ENCODE measurements at regions not wholly inside any gene's neighbourhood (a gene's known extent, or its start where the extent isn't known, plus 50 kb on each side); places are given as distances from the start of the nearest gene placed in this dataset.

- peaks cover 0 to 31% of the 10 kb centered on the region in 2 experiments; a peak in 2 of 5 replicates for H3K27me3 ChIP-seq (ENCODE audit: control insufficient read depth in 2 of 2, insufficient read depth in 2 of 2, low read length in 2 of 2)
- in situ Hi-C loops (cut with MboI) (no loop called here), intact Hi-C loops (cut with micrococcal nuclease) (no loop called here)
- no peak overlapping the region for H3K9ac ChIP-seq (ENCODE audit: insufficient read depth in 1 of 2, low read depth in 2 of 2, low read length in 2 of 2)
- ATAC-seq: no peak
- no peaks in the 10 kb centered on the region for H3K79me2 ChIP-seq (ENCODE audit: control insufficient read depth, insufficient read depth, low read length)
- H3K27ac ChIP-seq (ENCODE audit: extremely low read depth, low read depth, low read length): no peak overlapping the region
- FAIRE-seq: no peak
- 2% methylated on average over 4 of the region's 4 CpGs for WGBS (ENCODE audit: insufficient coverage, low coverage, missing lambda C conversion rate)
- TF ChIP-seq RBM25 (IDR thresholded peaks at IDR 0.05; ENCODE audit: low read depth, low read length, severe bottlenecking) (peak; percentile 31), TEAD1 (CRISPR knock-in tag; IDR thresholded peaks at IDR 0.05) (no peak)
- no TSS peak for BruUV-seq (replicated peaks)
- no peak overlapping the region for H2AFZ ChIP-seq (ENCODE audit: low read depth, low read length)
- H3K4me1 ChIP-seq (replicated peaks in 1 of 2; ENCODE audit: control insufficient read depth in 2 of 2, insufficient read depth in 2 of 2, low read length in 2 of 2): no peaks in the 10 kb centered on the region
- 0 out of 2 replicates have a peak, but pooled peaks cover 4% of the 10 kb centered on the region for H4K20me1 ChIP-seq (replicated peaks; ENCODE audit: control insufficient read depth, insufficient read depth, low read length)
- H3K9me1 ChIP-seq (ENCODE audit: control insufficient read depth, insufficient read depth, low read length): no peaks in the 10 kb centered on the region
- DNase-seq (ENCODE audit: extremely low read depth in 1 of 4, low spot score in 3 of 4): no peak
- CTCF ChIA-PET (ENCODE audit: low intra/inter-chr PET ratio): no interaction called here
- POLR2A ChIA-PET: interaction anchor here (1.4 kb wide), 1 partner anchor 13 kb away, joined by 4 read pairs; no protein-coding TSS in a partner anchor
- no peaks in the 10 kb centered on the region for H3K9me3 ChIP-seq (replicated peaks; ENCODE audit: control insufficient read depth, insufficient read depth, low read depth, low read length)
- H3K36me3 ChIP-seq (ENCODE audit: control insufficient read depth, insufficient read depth, low read length): no peaks in the 10 kb centered on the region
- H3K4me3 ChIP-seq: no peak overlapping the region
- H3K4me2 ChIP-seq (ENCODE audit: insufficient read depth, low read length): no peak overlapping the region
Observed at GRCh38 chr11:134543645-134544044, 131.6 kb upstream of the B3GAT1 start.

GRCh38 chr11:134543241-134543640 is 131.2 kb upstream of the B3GAT1 start:
- Histone ChIP-seq H4K20me1 (replicated peaks; ENCODE audit: control insufficient read depth, insufficient read depth, low read length) (0 out of 2 replicates have a peak, but pooled peaks cover 4% of the 10 kb centered on the region), H3K36me3 (ENCODE audit: control insufficient read depth, insufficient read depth, low read length) (no peaks in the 10 kb centered on the region), H3K79me2 (ENCODE audit: control insufficient read depth, insufficient read depth, low read length) (no peaks in the 10 kb centered on the region), H3K27me3 (ENCODE audit: control insufficient read depth in 2 of 2, insufficient read depth in 2 of 2, low read length in 2 of 2) (peaks cover under 1 to 35% of the 10 kb centered on the region in 2 experiments; a peak in 3 of 5 replicates), H3K27ac (ENCODE audit: extremely low read depth, low read depth, low read length) (no peak overlapping the region), H3K4me2 (ENCODE audit: insufficient read depth, low read length) (no peak overlapping the region), H3K4me1 (replicated peaks in 1 of 2; ENCODE audit: control insufficient read depth in 2 of 2, insufficient read depth in 2 of 2, low read length in 2 of 2) (no peaks in the 10 kb centered on the region), H3K9me3 (replicated peaks; ENCODE audit: control insufficient read depth, insufficient read depth, low read depth, low read length) (no peaks in the 10 kb centered on the region), H2AFZ (ENCODE audit: low read depth, low read length) (no peak overlapping the region), H3K9me1 (ENCODE audit: control insufficient read depth, insufficient read depth, low read length) (no peaks in the 10 kb centered on the region), H3K9ac (ENCODE audit: insufficient read depth in 1 of 2, low read depth in 2 of 2, low read length in 2 of 2) (no peak overlapping the region), H3K4me3 (no peak overlapping the region)
- in situ Hi-C loops (cut with MboI): no loop called here
- BruUV-seq (replicated peaks): no TSS peak
- ChIA-PET CTCF (ENCODE audit: low intra/inter-chr PET ratio) (no interaction called here), POLR2A (interaction anchor here (1.4 kb wide), 1 partner anchor 12 kb away, joined by 4 read pairs; no protein-coding TSS in a partner anchor)
- no peak for ATAC-seq
- FAIRE-seq: no peak
- no peak for DNase-seq (ENCODE audit: extremely low read depth in 1 of 4, low spot score in 3 of 4)
- intact Hi-C loops (cut with micrococcal nuclease): no loop called here
- 3% methylated on average over 4 of the region's 4 CpGs for WGBS (ENCODE audit: insufficient coverage, low coverage, missing lambda C conversion rate)
- TF ChIP-seq ZNF197 (CRISPR knock-in tag; IDR thresholded peaks at IDR 0.05; ENCODE audit: low read depth) (no peak), TEAD1 (CRISPR knock-in tag; IDR thresholded peaks at IDR 0.05) (no peak), PHF20 (IDR thresholded peaks at IDR 0.05; ENCODE audit: partially characterized antibody) (no peak), MED1 (CRISPR knock-in tag; IDR thresholded peaks at IDR 0.05; ENCODE audit: borderline replicate concordance) (no peak), ZNF518B (CRISPR knock-in tag; IDR thresholded peaks at IDR 0.05) (no peak), RUNX1 (IDR thresholded peaks at IDR 0.05; ENCODE audit: low read depth) (no peak), HNRNPL (IDR thresholded peaks at IDR 0.05; ENCODE audit: low read depth, low read length) (no peak)
- TF ChIP-seq, protein P1, sequence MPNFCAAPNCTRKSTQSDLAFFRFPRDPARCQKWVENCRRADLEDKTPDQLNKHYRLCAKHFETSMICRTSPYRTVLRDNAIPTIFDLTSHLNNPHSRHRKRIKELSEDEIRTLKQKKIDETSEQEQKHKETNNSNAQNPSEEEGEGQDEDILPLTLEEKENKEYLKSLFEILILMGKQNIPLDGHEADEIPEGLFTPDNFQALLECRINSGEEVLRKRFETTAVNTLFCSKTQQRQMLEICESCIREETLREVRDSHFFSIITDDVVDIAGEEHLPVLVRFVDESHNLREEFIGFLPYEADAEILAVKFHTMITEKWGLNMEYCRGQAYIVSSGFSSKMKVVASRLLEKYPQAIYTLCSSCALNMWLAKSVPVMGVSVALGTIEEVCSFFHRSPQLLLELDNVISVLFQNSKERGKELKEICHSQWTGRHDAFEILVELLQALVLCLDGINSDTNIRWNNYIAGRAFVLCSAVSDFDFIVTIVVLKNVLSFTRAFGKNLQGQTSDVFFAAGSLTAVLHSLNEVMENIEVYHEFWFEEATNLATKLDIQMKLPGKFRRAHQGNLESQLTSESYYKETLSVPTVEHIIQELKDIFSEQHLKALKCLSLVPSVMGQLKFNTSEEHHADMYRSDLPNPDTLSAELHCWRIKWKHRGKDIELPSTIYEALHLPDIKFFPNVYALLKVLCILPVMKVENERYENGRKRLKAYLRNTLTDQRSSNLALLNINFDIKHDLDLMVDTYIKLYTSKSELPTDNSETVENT (CRISPR knock-in tag; IDR thresholded peaks at IDR 0.05): no peak
